Loucy (cell line): ENCODE measurements at regions not wholly inside any gene's neighbourhood (a gene's known extent, or its start where the extent isn't known, plus 50 kb on each side); places are given as distances from the start of the nearest gene placed in this dataset.
"Not testable (repeated sequence)": the region's sequence is repeated elsewhere in the genome, so short reads cannot be mapped to it uniquely, and the experiment has no call there.

ENCODE experiments used
- CTCF ChIP-seq: fragments of 200-600 bp; sonication (generic); conservative IDR thresholded peaks from 2 replicates; pipeline ENCODE4 v1.5.1; 2014; ENCODE audit warnings: mild to moderate bottlenecking, antibody characterized with exemption, low read length
- EZH2phosphoT487 ChIP-seq: fragments of 200-600 bp; IDR thresholded peaks from 2 replicates; pipeline ENCODE4 v1.6.1; 2018; ENCODE audit warnings: antibody characterized with exemption, mild to moderate bottlenecking, moderate library complexity, borderline replicate concordance

GRCh38 chr2:131689066-131689465, 161.4 kb downstream of the CCDC74A start:
- TF ChIP-seq CTCF, EZH2phosphoT487: not testable (repeated sequence)
